ENCODE measurements at regions not wholly inside any gene's neighbourhood (a gene's known extent, or its start where the extent isn't known, plus 50 kb on each side); places are given as distances from the start of the nearest gene placed in this dataset.

DNA sequence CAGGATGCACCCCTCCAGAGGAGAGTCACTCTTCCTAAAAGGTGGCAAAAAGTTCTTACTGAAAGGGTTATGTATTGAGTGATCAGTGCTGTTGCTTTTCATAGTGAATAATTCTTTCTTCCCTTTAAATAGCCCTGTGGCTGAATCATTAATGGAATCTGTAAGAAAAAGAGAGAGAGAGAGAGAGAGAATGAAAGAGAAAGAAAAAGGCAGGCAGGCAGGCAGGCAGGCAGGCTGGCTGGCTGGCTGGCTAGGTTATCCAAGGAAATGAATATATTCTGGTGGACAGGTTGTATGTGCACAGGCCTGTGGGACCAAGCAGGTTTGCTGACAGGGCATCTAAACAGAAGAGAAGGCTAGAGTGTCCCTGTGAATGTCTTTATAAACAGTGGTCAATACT is 100.5 kb downstream of the DLEU7 start:
- TF ChIP-seq, protein P1, sequence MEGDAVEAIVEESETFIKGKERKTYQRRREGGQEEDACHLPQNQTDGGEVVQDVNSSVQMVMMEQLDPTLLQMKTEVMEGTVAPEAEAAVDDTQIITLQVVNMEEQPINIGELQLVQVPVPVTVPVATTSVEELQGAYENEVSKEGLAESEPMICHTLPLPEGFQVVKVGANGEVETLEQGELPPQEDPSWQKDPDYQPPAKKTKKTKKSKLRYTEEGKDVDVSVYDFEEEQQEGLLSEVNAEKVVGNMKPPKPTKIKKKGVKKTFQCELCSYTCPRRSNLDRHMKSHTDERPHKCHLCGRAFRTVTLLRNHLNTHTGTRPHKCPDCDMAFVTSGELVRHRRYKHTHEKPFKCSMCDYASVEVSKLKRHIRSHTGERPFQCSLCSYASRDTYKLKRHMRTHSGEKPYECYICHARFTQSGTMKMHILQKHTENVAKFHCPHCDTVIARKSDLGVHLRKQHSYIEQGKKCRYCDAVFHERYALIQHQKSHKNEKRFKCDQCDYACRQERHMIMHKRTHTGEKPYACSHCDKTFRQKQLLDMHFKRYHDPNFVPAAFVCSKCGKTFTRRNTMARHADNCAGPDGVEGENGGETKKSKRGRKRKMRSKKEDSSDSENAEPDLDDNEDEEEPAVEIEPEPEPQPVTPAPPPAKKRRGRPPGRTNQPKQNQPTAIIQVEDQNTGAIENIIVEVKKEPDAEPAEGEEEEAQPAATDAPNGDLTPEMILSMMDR (IDR thresholded peaks at IDR 0.05; ENCODE audit: insufficient read depth, low read length, poor library complexity, severe bottlenecking), result no peak
- no peak for TF ChIP-seq EZH2phosphoT487 (conservative IDR thresholded peaks at IDR 0.05; ENCODE audit: low read length)

All from SU-DHL-6 (cell line).